Stimulated activated CD4-positive, alpha-beta T cell treated with anti-CD3 and anti-CD28 coated beads, Interleukin-2, amount 100 ng/mL, for 48 hours (primary cell): ENCODE measurements at regions not wholly inside any gene's neighbourhood (a gene's known extent, or its start where the extent isn't known, plus 50 kb on each side); places are given as distances from the start of the nearest gene placed in this dataset.

Experiments
- DNase-seq, 2 donors: peaks; one replicate each; pipeline ENCODE4 v3.0.0-alpha.2; 2020

- DNase-seq, result no peak
Measured at GRCh38 chr9:121550041-121550440, 50.4 kb upstream of the GGTA1 start.

GRCh38 chr9:121550569-121551512 is 51.2 kb upstream of the GGTA1 start:
- DNase-seq, result peak; percentile 68 to 83

DNA sequence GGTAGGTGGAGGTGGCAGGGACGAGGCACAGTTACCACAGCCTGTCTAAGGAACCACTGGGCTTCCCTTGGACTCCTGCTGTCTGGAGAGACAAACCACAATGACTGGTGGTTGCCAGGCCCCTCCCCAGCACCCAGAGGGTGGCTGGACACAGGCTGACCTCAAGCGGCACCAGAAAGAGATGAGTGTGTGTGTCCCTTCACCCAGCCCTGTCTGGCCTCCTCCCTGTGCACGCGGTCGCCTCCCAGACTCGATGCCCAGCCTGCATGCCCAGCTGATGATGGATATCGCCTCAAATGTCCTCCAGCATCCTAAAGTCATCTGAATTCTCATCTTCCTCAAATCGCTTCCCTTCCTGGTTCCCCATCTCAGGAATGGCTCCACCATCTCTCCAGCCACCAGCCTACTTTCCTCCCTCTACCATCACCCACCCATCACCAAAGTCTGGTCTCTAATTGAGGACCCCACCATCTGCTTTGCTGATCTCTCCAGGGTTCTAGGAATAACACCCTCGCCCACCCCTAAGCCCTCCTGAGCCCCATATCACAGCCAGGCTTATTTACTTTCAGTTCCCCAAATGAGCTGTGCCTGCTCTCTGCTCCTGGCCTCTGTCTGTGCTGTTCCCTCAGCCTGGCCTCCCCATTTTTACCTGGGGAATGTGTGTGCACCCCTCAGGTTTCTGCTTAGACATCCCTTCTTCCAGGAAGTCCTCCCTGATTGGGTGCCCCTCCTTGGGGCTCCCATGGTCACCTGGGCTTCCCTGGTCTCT is 52.5 kb upstream of the GGTA1 start:
- no peak for DNase-seq

DNA sequence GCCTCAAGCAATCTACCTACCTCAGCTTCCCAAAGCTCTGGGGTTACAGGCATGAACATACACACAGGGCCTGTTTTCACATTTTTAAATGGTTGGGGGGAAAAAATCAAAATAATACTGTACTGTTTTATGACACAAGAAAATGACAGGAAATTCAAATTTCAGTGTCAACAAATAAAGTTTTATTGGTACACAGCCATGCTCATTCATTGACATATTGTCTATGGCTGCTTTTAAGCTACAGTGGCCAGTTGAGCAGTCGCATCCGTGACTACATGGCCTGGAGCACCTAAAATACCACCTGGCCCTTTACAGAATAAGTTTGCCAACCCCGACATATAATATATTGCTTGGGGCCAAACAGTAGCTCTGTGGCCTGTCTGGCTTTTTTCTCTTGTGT is 56.4 kb upstream of the GGTA1 start:
- DNase-seq, result no peak

- DNase-seq, result no peak
Measured at GRCh38 chr9:121556580-121556979, 56.9 kb upstream of the GGTA1 start.

DNA sequence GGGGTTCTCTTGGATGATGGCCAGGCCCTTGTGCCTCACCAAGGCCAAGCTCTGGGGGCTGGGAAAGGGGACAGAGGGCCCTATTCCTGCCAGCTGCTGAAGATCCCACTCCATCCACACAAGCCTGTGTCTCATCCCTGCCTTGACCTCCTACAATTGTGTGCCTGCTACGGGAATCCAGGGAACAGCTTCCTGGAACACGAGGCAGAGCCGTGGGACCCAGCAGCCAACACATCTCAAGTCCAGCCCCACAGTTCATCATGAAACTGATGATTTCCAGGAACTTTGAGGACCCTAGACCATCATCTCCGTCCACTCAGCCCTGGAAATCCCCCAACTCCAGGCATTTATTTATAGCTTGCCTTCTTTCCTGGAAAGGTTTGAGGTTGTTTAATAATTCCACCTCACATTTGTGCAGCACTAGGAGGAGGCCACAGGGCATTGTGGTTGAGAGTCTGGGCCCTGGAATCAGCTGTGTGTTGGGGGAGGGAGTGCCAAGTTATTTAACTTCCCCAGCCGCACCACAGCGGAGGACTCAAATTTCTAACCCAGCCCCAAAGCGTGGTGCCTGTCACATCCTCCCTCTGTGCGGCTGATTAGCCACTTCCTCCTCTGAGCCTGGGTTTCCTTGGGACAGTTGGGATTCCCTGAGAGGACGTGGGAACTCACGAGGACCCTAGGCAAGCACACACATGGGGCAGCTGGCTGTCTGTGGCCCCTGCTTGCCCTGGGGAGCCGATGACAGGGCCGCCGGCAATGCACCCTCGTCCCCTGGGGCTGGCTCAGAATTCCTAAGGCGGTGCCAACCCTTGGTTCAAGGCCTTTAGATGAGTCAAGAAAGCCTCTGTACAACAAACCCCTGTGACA is 58.2 kb upstream of the GGTA1 start:
- no peak for DNase-seq

DNA sequence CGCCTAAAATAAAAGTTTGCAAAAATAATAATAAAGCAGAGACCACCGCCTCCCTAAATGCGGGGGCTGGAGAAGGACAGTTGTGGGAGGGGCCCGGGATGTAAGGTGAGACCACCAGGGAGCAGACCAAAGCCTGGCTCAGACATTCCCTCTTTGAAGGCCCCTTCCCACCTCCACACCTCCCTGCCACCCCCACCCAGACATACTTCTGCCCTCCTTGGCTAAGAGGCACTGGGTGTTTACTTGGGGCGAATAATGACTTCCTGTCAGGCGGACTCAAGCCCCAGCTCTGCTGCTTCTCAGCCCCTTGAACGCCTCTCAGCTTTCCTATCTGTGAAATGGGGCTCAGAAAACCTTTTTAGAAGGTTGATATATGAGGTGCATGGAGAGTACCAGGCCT is 58.8 kb upstream of the GGTA1 start:
- no peak for DNase-seq

DNA sequence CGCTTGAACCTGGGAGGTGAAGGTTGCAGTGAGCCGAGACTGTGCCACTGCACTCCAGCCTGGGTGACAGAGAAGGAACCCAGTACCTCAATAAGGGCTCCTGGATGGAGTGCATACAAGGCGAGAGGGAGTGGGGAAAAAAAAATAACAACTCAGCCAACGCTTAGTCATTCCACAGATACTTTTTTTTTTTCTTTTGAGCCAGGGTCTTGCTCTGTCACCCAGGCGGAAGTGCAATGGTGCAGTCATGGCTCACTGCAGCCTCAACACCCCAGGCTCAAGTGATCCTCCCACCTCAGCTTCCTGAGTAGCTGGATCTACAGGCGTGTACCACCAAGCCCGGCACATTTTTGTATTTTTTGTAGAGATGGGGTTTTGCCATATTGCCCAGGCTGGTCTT is 59.5 kb upstream of the GGTA1 start:
- DNase-seq, result no peak

GRCh38 chr9:121560921-121561320 is 61.3 kb upstream of the GGTA1 start:
- DNase-seq, result no peak

DNA sequence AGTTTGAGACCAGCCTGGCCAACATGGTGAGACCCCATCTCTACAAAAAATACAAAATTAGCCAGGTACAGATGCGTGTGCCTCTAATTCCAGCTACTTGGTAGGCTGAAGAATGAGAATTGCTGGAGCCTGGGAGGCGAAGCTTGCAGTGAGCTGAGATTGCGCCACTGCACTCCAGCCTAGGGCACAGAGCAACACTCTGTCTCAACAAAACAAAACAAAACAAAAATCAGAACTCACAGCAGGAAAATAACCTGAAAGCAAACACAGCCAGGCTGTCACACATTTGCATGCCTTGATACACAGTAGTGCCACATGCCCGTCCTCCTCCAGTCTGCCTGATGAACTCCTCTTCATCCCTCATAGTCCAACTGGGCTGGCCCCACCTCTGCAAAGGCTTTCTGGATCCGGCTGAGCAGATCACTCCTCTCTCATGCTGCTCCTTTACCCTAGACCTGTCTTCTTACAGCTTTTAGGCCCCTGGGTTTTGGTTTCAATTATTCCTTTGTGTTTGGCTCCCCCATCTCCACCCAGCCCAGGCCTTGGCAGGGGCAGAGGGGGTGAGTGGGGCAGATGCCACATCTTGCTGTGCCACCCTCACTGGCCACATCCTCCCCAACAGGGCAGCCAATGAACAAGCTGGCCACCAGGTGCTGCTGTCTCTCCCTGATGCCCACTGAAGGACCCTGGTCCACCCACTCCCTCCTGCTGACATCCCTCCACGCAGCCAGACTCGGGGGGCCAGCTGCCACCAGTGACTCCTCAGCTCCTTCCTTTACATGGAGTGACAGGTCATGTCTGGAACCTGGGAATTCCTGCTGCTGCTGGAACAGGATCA is 62.0 kb upstream of the GGTA1 start:
- no peak for DNase-seq

GRCh38 chr9:121562301-121562700 is 62.7 kb upstream of the GGTA1 start:
- no peak for DNase-seq

DNA sequence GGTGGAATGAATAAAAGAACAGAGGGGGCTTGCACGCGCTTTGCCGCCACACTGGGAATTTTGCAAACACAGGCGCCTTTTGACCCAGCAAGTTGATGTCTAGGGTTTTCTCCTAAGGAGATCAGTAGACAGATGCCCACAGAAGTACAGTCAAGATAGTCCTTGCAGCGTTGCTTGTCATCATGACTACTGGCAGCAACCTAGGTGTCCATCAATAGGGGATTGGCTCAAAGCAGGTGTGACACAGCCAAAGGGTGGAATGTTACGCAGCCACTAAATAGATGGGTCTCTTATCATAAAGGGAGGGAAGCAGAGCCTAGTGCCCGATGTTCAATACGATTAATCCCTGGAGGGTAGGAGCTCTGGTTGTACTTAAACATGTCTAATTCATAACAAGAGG is 63.8 kb upstream of the GGTA1 start:
- no peak for DNase-seq

- no peak for DNase-seq
Measured at GRCh38 chr9:121563881-121564460, 64.3 kb upstream of the GGTA1 start.

GRCh38 chr9:121564504-121565260 is 65.0 kb upstream of the GGTA1 start:
- DNase-seq, result no peak

DNA sequence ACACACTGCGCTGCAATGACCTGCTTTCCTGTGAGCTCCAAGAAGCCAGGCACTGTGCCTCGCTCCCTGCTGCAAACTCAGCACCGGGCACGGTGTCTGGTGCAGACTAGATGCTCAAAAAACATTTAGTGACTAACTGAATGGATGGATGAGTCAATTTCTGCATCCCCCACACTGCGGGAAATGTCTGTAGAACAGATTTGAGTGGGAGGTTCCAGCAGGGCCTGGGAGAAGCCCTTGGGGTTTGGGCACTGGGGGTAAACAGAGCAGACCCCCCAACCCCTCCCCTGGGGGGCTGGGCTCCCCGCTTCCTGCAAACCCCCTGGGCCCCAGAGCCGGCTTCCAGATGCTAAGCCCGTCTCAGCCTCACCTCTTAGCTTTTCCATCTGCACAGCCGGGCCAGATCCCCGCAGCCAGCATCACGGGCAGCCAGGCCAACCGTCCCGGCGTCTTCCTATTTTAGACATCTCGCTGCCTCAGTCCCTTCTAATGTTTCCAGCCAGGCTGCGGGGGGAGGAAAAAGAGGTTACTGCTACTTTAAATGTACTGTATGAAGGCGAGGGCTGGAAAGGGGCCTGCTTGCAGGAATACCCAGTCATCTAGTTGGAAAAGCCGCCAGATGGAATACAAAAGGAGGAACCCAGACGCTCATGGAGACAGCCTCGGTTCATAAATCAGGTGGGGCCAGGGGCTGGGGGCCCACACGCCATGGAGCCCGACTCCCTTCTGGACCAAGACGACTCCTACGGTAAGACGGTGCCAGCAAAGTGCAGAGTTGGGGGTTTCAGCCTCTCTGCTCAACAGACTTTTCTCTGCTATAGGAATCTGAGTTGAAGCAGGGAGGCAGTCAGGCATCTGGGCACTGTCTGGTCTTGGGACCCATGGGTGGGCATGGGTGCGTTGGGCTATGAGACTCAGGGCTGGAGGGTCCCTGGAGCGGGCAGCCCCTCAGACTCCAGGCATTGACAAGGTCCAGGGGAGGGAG is 67.1 kb upstream of the GGTA1 start:
- DNase-seq, result no peak

DNA sequence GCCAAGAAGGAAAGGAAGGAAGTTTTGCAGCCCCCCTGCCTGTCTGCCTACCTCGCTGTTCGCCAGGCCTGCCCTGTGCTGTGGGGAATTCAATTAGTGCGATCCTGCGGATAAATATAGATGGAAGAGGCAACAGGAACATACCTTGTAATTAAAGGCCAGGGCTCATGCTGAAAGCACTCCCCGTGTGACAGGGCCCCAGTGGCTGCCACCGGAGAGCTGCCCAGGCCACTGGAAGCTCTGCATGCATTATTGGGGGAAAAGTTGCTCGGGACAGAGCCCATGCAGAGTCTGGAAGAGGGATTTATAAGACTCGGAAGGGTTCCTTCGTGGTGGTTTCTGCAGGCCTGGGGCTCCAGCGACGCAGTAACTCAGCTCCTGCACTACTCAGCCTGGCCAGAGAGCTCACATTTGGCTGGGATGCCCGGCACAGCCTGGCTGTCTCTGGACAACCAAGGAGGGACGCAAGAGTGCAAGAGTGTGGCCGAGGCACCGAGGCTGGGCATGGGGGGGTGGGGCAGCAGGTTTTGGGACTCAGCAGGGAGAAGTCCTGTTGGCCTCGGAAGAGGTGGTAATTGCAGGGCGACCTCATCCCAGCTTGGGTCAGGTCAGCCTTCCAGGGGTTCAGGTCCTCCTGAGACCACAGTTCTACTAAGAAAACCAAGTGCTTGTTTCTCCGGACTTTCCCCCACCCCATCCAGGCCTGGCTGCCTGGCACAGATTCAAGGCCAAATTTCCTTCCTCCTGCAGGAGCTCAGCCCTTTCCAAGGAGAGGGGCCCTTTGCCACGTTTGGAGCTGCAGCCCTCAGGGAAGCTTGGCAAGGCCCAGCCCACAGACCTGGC is 68.1 kb upstream of the GGTA1 start:
- no peak for DNase-seq

GRCh38 chr9:121568343-121569265 is 69.0 kb upstream of the GGTA1 start:
- no peak for DNase-seq

DNA sequence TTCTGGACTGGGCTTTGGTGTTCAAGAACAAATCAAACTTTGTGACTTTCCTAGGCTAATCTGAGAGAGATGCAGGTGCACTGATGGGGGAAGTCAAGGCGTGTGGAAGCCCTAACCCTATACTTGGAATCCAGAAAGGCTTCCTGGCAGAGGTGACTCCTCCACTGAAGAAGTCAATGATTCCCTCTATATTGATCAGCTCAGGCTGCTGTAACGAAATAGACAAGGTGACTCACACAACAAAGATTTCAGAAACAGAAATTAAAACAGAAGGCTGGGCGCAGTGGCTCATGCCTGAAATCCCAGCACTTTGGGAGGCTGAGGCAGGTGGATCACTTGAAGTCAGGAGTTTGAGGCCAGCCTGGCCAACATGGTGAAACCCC is 69.6 kb upstream of the GGTA1 start:
- DNase-seq, result no peak
